Amniotic epithelial cell (primary cell): ENCODE measurements at regions not wholly inside any gene's neighbourhood (a gene's known extent, or its start where the extent isn't known, plus 50 kb on each side); places are given as distances from the start of the nearest gene placed in this dataset.
A peak's percentile ranks its signal among the peaks of the same experiment; 100 is the strongest.
"Not testable (repeated sequence)": the region's sequence is repeated elsewhere in the genome, so short reads cannot be mapped to it uniquely, and the experiment has no call there.

Experiments used
- DNase-seq: peaks from one replicate; pipeline ENCODE4 v3.0.0-alpha.2; 2010; ENCODE audit warnings: low read depth

GRCh38 chr9:39566782-39567181 is 211.3 kb downstream of the SPATA31A1 start:
- not testable (repeated sequence) for DNase-seq

DNA sequence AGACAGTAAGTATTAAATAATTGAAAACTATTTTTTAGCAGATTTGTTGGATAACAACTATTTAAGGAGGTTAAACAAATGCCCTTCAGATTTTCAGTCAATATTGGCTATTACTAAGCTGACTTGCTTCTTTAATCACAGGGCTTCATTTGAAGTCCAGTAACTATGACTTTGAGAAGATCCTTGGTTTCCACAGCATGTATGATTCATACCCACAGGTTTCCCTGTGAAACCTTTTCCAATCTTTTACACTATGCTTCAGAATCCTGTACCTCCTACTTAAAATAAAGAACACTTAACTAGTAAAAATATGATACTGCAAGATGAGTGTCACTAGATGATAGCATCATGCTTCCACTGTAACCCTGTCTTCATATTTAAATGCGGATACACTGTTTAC is 211.9 kb downstream of the SPATA31A1 start:
- not testable (repeated sequence) for DNase-seq

- DNase-seq, result not testable (repeated sequence)
Observed at GRCh38 chr9:39568900-39569299, 213.4 kb downstream of the SPATA31A1 start.

DNA sequence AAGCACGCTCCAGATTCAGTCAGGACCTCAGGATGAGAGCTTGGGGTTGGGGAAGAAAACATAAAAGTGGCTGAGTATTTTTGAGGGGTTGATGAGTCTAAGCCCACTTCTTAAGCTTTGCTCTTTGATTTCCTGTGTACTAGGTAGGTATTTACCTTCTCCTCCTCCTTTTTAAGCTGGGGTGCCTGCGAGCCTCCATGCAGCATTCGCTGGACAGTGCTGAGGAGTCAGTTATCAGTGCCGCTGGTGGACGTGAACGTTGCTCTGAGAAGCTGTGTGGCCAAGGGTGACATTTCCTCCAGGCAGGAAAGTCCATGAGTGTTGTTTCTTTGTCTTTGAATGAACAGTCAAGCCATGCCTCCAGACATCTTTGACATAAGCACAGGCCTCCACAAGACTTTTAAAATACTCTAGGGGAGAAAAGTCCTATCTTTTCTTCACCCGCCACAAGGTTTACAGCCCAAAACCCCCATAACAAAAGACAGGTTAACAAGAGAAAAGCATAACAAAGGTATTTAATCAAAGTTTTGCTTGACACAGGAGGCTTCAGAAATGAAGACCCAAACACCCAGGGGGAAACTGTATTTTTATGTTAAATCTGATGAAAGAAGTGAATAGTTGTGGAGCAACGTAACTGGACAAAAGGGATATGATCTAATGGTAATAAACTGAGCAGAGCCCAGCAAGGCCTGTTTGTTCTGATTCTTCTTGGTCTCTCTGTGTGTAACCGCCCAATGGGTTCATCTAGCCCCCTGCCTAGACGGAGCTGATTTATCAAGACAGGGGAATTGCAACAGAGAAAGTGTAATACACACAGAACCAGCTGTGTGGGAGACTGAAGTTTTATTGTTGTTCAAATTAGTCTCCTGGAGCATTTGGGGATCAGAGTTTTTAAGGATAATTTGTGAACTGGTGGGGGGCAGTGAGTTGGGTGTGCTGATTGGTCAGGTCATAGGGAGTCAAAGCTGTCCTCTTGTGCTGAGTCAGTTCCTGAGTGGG is 217.9 kb downstream of the SPATA31A1 start:
- not testable (repeated sequence) for DNase-seq

DNA sequence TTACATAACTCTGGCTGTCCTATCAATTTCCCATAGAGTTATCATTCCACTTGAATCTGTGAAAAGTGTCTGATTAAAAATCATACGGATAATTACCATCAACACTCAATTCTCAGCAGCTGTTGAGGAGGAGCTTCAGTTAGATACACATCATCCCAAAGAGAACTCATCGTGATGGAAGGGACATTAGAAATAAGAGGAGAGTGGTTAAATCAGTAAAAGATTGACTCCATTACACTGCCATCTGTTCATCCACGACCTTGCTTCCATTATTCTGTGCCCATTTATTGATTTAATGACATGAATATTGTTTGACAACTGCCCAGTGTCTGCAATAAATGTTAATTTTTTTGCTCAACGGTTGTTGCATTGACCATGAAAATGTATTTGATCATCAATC is 223.5 kb downstream of the SPATA31A1 start:
- not testable (repeated sequence) for DNase-seq

- not testable (repeated sequence) for DNase-seq
Observed at GRCh38 chr9:39581296-39581695, 225.8 kb downstream of the SPATA31A1 start.

- DNase-seq, result not testable (repeated sequence)
Observed at GRCh38 chr9:39582677-39583412, 227.4 kb downstream of the SPATA31A1 start.

DNA sequence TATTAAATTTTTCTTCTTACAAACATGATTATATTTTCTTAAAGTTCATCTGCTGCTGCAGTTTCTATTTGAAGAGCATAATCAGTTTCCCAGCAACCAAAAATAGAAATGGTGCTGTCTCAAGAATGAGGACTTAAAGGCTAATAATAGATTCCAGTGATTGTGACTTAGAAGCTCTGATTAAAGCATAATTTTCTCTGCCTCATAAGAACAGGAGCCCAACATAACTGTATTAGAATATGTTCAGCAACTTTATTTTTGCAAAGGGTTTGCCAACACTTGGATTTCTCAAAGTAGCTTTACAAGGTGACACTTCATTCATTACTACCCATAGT is 227.9 kb downstream of the SPATA31A1 start:
- not testable (repeated sequence) for DNase-seq

- not testable (repeated sequence) for DNase-seq
Observed at GRCh38 chr9:39585233-39585632, 229.8 kb downstream of the SPATA31A1 start.

DNA sequence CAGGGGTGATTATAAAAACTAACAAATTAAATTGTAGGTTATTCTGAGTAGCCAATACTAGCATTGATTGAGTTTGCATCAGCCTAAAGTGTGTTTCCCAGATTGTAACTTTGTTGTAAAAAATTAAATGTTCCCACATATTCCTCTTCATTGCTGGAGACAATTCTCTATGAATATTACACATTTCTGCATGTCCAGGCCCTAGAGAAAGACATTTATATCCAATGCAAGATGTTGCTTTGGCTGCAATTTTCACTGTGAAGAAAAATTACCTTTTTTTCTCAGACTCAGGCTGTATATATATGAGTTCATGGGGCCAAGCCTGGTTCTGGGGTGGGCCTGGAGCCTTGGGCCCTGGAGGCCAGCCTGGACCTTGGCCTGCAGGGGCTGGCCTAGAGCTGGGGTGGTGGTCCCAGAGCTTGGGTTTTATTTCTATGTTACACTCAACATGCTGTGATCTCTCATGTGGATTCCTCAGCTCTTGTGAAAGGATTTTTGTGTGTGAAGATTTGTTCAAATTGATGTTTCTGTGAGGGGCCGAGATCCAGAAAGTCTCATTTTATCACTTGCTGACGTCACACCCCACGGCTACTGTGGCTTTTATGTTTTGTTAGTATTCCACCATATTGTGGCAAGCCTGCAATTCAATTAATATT is 232.5 kb downstream of the SPATA31A1 start:
- peak; percentile 15 for DNase-seq

DNA sequence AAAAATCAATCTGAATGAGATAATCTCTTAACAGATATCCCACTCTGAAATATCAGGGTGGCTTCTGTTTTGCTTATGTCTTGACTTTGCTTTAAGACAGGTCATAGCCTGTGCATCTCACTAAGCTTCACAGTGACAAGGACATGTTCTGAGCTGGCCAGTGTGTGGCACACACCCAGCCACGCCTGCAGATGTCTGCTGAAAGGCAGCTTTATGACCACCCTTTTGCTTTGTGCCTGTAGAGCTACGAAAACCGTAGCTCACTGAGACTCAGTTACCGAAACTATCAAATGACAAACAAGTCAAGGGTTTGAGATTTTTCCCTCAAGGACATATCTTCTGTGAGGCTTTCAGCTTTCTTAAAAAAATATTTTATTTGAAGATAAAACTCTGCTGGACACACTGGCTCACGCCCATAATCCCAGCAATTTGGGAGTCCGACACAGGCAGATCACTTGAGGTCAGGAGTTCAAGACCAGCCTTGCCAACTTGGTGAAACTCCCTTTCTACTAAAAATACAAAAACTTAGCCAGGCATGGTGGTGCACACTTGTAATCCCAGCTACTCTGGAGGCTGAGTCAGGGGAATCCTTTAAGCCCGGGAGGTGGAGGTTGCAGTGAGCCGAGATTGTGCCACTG is 233.2 kb downstream of the SPATA31A1 start:
- peak; percentile 26 for DNase-seq

DNA sequence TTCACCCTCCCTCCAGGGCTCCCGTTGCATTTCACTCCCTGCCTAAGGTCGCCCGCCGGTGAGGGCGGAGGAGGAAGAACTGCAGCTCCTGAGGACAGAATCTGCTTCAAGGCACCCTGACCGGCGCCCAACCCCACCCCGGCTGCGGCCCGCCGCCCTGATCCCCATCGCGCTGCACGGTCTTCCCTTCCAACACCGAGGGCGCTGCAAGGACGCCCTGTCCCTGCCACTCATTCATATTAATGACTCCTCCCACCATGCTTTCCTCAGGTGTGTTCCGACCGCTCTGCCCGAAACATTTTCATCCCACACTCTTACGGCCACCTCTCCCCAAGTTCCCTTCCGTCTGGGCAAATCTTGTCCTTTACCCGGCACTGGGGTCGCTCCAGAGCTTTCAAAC is 248.6 kb downstream of the SPATA31A1 start:
- DNase-seq, result not testable (repeated sequence)

GRCh38 chr9:39611449-39612231 is 256.2 kb downstream of the SPATA31A1 start:
- not testable (repeated sequence) for DNase-seq

- not testable (repeated sequence) for DNase-seq
Observed at GRCh38 chr9:39616480-39616879, 261.0 kb downstream of the SPATA31A1 start.

- DNase-seq, result not testable (repeated sequence)
Observed at GRCh38 chr9:39624048-39624447, 268.6 kb downstream of the SPATA31A1 start.

DNA sequence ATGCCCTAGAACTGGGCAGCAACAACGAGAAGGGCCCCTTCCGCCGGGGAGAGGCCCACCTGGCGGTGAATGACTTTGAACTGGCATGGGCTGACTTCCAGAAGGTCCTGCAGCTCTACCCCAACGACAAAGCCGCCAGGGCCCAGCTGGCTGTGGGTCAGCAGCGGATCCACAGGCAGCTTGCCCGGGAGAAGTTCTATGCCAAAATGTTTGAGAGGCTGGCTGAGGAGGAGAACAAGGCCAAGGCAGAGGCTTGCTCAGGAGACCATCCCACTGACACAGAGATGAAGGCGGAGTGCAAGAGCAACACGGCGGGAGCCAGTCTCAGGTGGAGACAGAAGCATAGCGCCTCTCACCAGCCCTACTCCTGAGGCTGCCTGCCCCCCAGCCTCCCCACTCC is 276.6 kb downstream of the SPATA31A1 start:
- not testable (repeated sequence) for DNase-seq

- not testable (repeated sequence) for DNase-seq
Observed at GRCh38 chr9:39649029-39649428, 293.6 kb downstream of the SPATA31A1 start.

GRCh38 chr9:39656960-39657603 is 301.6 kb downstream of the SPATA31A1 start:
- not testable (repeated sequence) for DNase-seq

GRCh38 chr9:39663020-39663419 is 307.6 kb downstream of the SPATA31A1 start:
- not testable (repeated sequence) for DNase-seq

DNA sequence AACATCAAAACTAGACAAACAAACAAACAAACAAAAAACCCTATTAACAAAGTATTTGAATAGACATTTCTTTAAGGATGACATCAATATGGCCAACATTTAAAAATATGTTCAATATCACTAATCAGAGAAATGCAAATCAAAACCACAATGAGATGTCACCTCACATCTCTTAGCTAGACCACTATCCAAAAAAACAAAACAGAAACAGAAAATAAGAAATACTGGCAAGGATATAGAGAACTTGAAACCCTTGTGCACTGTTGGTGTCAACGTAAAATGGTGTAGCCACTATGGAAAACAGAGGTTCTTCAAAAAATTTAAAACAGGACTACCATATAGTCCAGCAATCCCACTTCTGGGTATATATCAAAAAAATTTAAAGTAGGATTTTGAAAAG is 308.2 kb downstream of the SPATA31A1 start:
- DNase-seq, result not testable (repeated sequence)
